ENCODE measurements at regions not wholly inside any gene's neighbourhood (a gene's known extent, or its start where the extent isn't known, plus 50 kb on each side); places are given as distances from the start of the nearest gene placed in this dataset.

GRCh38 chr13:58187881-58188280, 556.3 kb downstream of the PCDH17 start:
- Histone ChIP-seq H2AFZ (ENCODE audit: low read depth, low read length) (no peak overlapping the region), H4K20me1 (ENCODE audit: insufficient read depth) (no peaks in the 10 kb centered on the region), H3K9ac (ENCODE audit: low read length) (no peak overlapping the region), H3K27ac (ENCODE audit: low read length) (no peak overlapping the region), H3K27me3 (ENCODE audit: insufficient read depth, low read depth, low read length) (no peaks in the 10 kb centered on the region), H3K4me2 (ENCODE audit: low read length) (no peak overlapping the region), H3F3A (ENCODE audit: insufficient read depth, low read length, poor library complexity, severe bottlenecking) (no peaks in the 10 kb centered on the region), H3K9me3 (ENCODE audit: low read length) (no peaks in the 10 kb centered on the region), H3K79me2 (replicated peaks; ENCODE audit: insufficient read depth, low read length) (no peaks in the 10 kb centered on the region), H3K9me2 (ENCODE audit: insufficient read depth, low read length) (no peaks in the 10 kb centered on the region), H3K4me3 (ENCODE audit: low read length) (no peak overlapping the region), H3K36me3 (ENCODE audit: insufficient read depth, low read length) (no peaks in the 10 kb centered on the region)
- TF ChIP-seq EZH2 (IDR thresholded peaks at IDR 0.05; ENCODE audit: borderline replicate concordance, insufficient read depth, low read length, poor library complexity, severe bottlenecking) = no peak

GRCh38 chr13:58190577-58190976, 559.0 kb downstream of the PCDH17 start:
- Histone ChIP-seq H3K9me2 (ENCODE audit: insufficient read depth, low read length) (no peaks in the 10 kb centered on the region), H3K36me3 (ENCODE audit: insufficient read depth, low read length) (no peaks in the 10 kb centered on the region), H3K4me3 (ENCODE audit: low read length) (no peak overlapping the region), H3K4me2 (ENCODE audit: low read length) (no peak overlapping the region), H3K9me3 (ENCODE audit: low read length) (no peaks in the 10 kb centered on the region), H3K27me3 (ENCODE audit: insufficient read depth, low read depth, low read length) (no peaks in the 10 kb centered on the region), H3K9ac (ENCODE audit: low read length) (no peak overlapping the region), H2AFZ (ENCODE audit: low read depth, low read length) (no peak overlapping the region), H3K79me2 (replicated peaks; ENCODE audit: insufficient read depth, low read length) (no peaks in the 10 kb centered on the region), H3F3A (ENCODE audit: insufficient read depth, low read length, poor library complexity, severe bottlenecking) (no peaks in the 10 kb centered on the region), H4K20me1 (ENCODE audit: insufficient read depth) (no peaks in the 10 kb centered on the region), H3K27ac (ENCODE audit: low read length) (no peak overlapping the region)
- TF ChIP-seq EP300 (conservative IDR thresholded peaks at IDR 0.05; ENCODE audit: poor library complexity, severe bottlenecking) = no peak
- TF ChIP-seq MXI1 (conservative IDR thresholded peaks at IDR 0.05; ENCODE audit: poor library complexity, severe bottlenecking) = no peak
- TF ChIP-seq RAD21 (conservative IDR thresholded peaks at IDR 0.05) = no peak
- TF ChIP-seq TAF1 (IDR thresholded peaks at IDR 0.05; ENCODE audit: low read depth) = no peak
- no peak for TF ChIP-seq SMC3 (conservative IDR thresholded peaks at IDR 0.05; ENCODE audit: poor library complexity)
- TF ChIP-seq CTCF (IDR thresholded peaks at IDR 0.05; ENCODE audit: poor library complexity, severe bottlenecking) = no peak
- no peak for TF ChIP-seq EZH2 (IDR thresholded peaks at IDR 0.05; ENCODE audit: borderline replicate concordance, insufficient read depth, low read length, poor library complexity, severe bottlenecking)
- no peak for TF ChIP-seq POLR2AphosphoS5 (IDR thresholded peaks at IDR 0.05)
- no peak for TF ChIP-seq REST (IDR thresholded peaks at IDR 0.05; ENCODE audit: borderline replicate concordance)

- TF ChIP-seq CTCF (IDR thresholded peaks at IDR 0.05; ENCODE audit: poor library complexity, severe bottlenecking) = no peak
- TF ChIP-seq TAF1 (IDR thresholded peaks at IDR 0.05; ENCODE audit: low read depth) = no peak
- TF ChIP-seq EZH2 (IDR thresholded peaks at IDR 0.05; ENCODE audit: borderline replicate concordance, insufficient read depth, low read length, poor library complexity, severe bottlenecking) = no peak
- TF ChIP-seq MXI1 (conservative IDR thresholded peaks at IDR 0.05; ENCODE audit: poor library complexity, severe bottlenecking) = no peak
- TF ChIP-seq SMC3 (conservative IDR thresholded peaks at IDR 0.05; ENCODE audit: poor library complexity) = no peak
- TF ChIP-seq RAD21 (conservative IDR thresholded peaks at IDR 0.05) = no peak
- no peak for TF ChIP-seq POLR2AphosphoS5 (IDR thresholded peaks at IDR 0.05)
- Histone ChIP-seq H3K4me2 (ENCODE audit: low read length) (no peak overlapping the region), H4K20me1 (ENCODE audit: insufficient read depth) (no peaks in the 10 kb centered on the region), H3K9me2 (ENCODE audit: insufficient read depth, low read length) (no peaks in the 10 kb centered on the region), H3K36me3 (ENCODE audit: insufficient read depth, low read length) (no peaks in the 10 kb centered on the region), H3K79me2 (replicated peaks; ENCODE audit: insufficient read depth, low read length) (no peaks in the 10 kb centered on the region), H3K4me3 (ENCODE audit: low read length) (no peak overlapping the region), H3F3A (ENCODE audit: insufficient read depth, low read length, poor library complexity, severe bottlenecking) (no peaks in the 10 kb centered on the region), H3K27me3 (ENCODE audit: insufficient read depth, low read depth, low read length) (no peaks in the 10 kb centered on the region), H3K9me3 (ENCODE audit: low read length) (no peaks in the 10 kb centered on the region), H3K9ac (ENCODE audit: low read length) (no peak overlapping the region), H3K27ac (ENCODE audit: low read length) (no peak overlapping the region), H2AFZ (ENCODE audit: low read depth, low read length) (no peak overlapping the region)
These were observed 560.2 kb downstream of the PCDH17 start for GRCh38 chr13:58191754-58192153.
